CD14-positive monocyte (primary cell): ENCODE measurements at regions not wholly inside any gene's neighbourhood (a gene's known extent, or its start where the extent isn't known, plus 50 kb on each side); places are given as distances from the start of the nearest gene placed in this dataset.

Source experiments
- DNase-seq, 3 donors: peaks; one replicate each; pipeline ENCODE4 v3.0.0-alpha.2; 2011 to 2022
- H2AFZ ChIP-seq: 2 replicates; pipeline ENCODE4 v1.6.0; 2012; ENCODE audit warnings: mild to moderate bottlenecking, low read depth, low read length, inconsistent platforms; ENCODE audit not compliant: insufficient read depth, poor library complexity, severe bottlenecking
- H3K27ac ChIP-seq, 2 donors: 1 replicate in 1 of 2; 2 replicates in 1 of 2; pipeline ENCODE4 v1.5.1; 2012 to 2013; ENCODE audit warnings: low read length in 2 of 2, control low read depth in 1 of 2, inconsistent platforms in 1 of 2, low read depth in 1 of 2, mild to moderate bottlenecking in 1 of 2
- H3K27me3 ChIP-seq, 2 donors: one replicate each; pipeline versions ENCODE4 v1.6.0 to v1.6.1; 2011 to 2013; ENCODE audit warnings: low read length in 2 of 2; ENCODE audit not compliant: control insufficient read depth in 2 of 2, insufficient read depth in 2 of 2
- H3K36me3 ChIP-seq, 2 donors: replicated peaks in 1 of 2; 1 replicate in 1 of 2; 2 replicates in 1 of 2; pipeline versions ENCODE4 v1.5.1 to v1.6.1; 2012 to 2013; ENCODE audit warnings: low read length in 2 of 2, control low read depth in 1 of 2, inconsistent platforms in 1 of 2, mild to moderate bottlenecking in 1 of 2; ENCODE audit not compliant: insufficient read depth in 2 of 2, control insufficient read depth in 1 of 2
- H3K4me1 ChIP-seq, 2 donors: 1 replicate in 1 of 2; 2 replicates in 1 of 2; pipeline versions ENCODE4 v1.5.1 to v1.6.1; 2012 to 2013; ENCODE audit warnings: low read length in 2 of 2, control low read depth in 1 of 2, inconsistent platforms in 1 of 2, mild to moderate bottlenecking in 1 of 2, moderate library complexity in 1 of 2; ENCODE audit not compliant: insufficient read depth in 2 of 2, control insufficient read depth in 1 of 2
- H3K4me2 ChIP-seq: replicated peaks from 2 replicates; pipeline ENCODE3; 2012; ENCODE audit warnings: low read length, moderate library complexity, mild to moderate bottlenecking; ENCODE audit not compliant: poor library complexity, severe bottlenecking; ENCODE audit errors: extremely low read depth
- H3K4me3 ChIP-seq, 3 experiments: fragments of 200-600 bp in 1 of 3; sonication (generic) in 1 of 3; replicated peaks in 1 of 3; 1 replicate in 2 of 3; 2 replicates in 1 of 3; pipeline ENCODE4 v1.5.1; 2011 to 2013; ENCODE audit warnings: low read length in 3 of 3, mild to moderate bottlenecking in 3 of 3, control low read depth in 2 of 3, low read depth in 2 of 3, inconsistent platforms in 1 of 3, moderate library complexity in 1 of 3
- H3K79me2 ChIP-seq: 2 replicates; pipeline ENCODE4 v1.6.0; 2012; ENCODE audit warnings: mild to moderate bottlenecking, control low read depth, inconsistent platforms, low read length, moderate library complexity; ENCODE audit not compliant: insufficient read depth
- H3K9ac ChIP-seq: 2 replicates; pipeline ENCODE4 v1.6.0; 2017; ENCODE audit warnings: low read length, mild to moderate bottlenecking; ENCODE audit not compliant: insufficient read depth, poor library complexity, severe bottlenecking
- H3K9me3 ChIP-seq, 2 donors: replicated peaks in 1 of 2; 1 replicate in 1 of 2; 2 replicates in 1 of 2; pipeline versions ENCODE4 v1.5.1 to v1.6.1; 2012 to 2013; ENCODE audit warnings: low read length in 2 of 2, control low read depth in 1 of 2; ENCODE audit not compliant: control insufficient read depth in 1 of 2, insufficient read depth in 1 of 2
- H4K20me1 ChIP-seq: 2 replicates; pipeline ENCODE4 v1.6.0; 2012; ENCODE audit warnings: mild to moderate bottlenecking, low read length, control low read depth, moderate library complexity; ENCODE audit not compliant: insufficient read depth
- H3K27ac Mint-ChIP-seq, 7 donors: one replicate each; pipeline ENCODE4 v1.8.0; 2020; ENCODE audit warnings: mild to moderate bottlenecking in 7 of 7, mixed read lengths in 7 of 7, moderate library complexity in 6 of 7, inconsistent platforms in 2 of 7
- H3K27me3 Mint-ChIP-seq, 3 donors: one replicate each; pipeline ENCODE4 v1.8.0; 2021 to 2022; ENCODE audit warnings: low read depth in 3 of 3, mild to moderate bottlenecking in 3 of 3, mixed read lengths in 3 of 3, moderate library complexity in 3 of 3, inconsistent platforms in 1 of 3
- H3K36me3 Mint-ChIP-seq, 2 donors: one replicate each; pipeline ENCODE4 v1.8.0; 2020; ENCODE audit warnings: mixed read lengths in 2 of 2, inconsistent platforms in 1 of 2, mild to moderate bottlenecking in 1 of 2
- H3K4me1 Mint-ChIP-seq: one replicate; pipeline ENCODE4 v1.8.0; 2020; ENCODE audit warnings: mild to moderate bottlenecking, mixed read lengths
- H3K4me3 Mint-ChIP-seq, 2 donors: one replicate each; pipeline ENCODE4 v1.8.0; 2020; ENCODE audit warnings: mild to moderate bottlenecking in 2 of 2, mixed read lengths in 2 of 2, moderate library complexity in 1 of 2
- H3K9me3 Mint-ChIP-seq, 7 donors: one replicate each; pipeline ENCODE4 v1.8.0; 2020 to 2022; ENCODE audit warnings: mixed read lengths in 7 of 7, mild to moderate bottlenecking in 6 of 7, moderate library complexity in 6 of 7, inconsistent platforms in 2 of 7
- WGBS: methylation state at CpG from one replicate; pipeline ENCODE4 v1.1.5; 2013; ENCODE audit warnings: missing lambda C conversion rate; ENCODE audit not compliant: insufficient coverage; 5-methylcytosine and 5-hydroxymethylcytosine counted together
- intact Hi-C, 2 donors: fragments of 100-400 bp; cut with micrococcal nuclease; formaldehyde crosslinking; loops; one replicate each; pipeline versions ENCODE4 v1.15.0 to v1.15.1; 2023
- TF ChIP-seq, protein P1 (sequence below): fragments of 200-600 bp; IDR thresholded peaks from one replicate; pipeline ENCODE4 v1.8.0; 2022; ENCODE audit warnings: antibody characterized with exemption, mild to moderate bottlenecking

DNA sequence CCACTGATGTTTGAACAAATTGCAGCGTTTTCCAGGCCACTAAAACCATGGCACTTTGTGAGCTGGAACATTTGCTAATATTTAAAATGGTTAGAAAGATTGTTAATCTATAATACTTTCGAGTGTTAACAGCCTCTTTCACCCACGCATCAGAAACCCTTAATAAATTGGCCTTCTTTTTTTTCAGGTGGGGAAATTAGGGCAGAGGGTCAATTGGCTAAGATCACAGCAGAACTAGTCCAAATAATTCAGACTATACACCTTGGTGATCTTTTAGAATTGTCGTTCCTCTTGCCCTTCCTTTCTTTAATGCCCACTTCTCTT is 105.8 kb downstream of the PTCSC3 start:
- no peak overlapping the region for H3K9ac ChIP-seq
- H3K4me1 ChIP-seq, result no peaks in the 10 kb centered on the region
- Mint-ChIP-seq H3K4me3 (no peak overlapping the region), H3K4me1 (no peaks in the 10 kb centered on the region), H3K27me3 (peaks cover 3 to 4% (median 4%) of the 10 kb centered on the region in 3 donors), H3K36me3 (no peaks in the 10 kb centered on the region), H3K9me3 (peaks cover 0 to 1% (median 0%) of the 10 kb centered on the region in 7 donors), H3K27ac (no peak overlapping the region)
- no peak overlapping the region for H3K4me3 ChIP-seq
- no CpG with 5 or more reads among the region's 4 CpGs for WGBS
- DNase-seq, result no peak
- intact Hi-C loops, result no loop called here
- TF ChIP-seq, protein P1, sequence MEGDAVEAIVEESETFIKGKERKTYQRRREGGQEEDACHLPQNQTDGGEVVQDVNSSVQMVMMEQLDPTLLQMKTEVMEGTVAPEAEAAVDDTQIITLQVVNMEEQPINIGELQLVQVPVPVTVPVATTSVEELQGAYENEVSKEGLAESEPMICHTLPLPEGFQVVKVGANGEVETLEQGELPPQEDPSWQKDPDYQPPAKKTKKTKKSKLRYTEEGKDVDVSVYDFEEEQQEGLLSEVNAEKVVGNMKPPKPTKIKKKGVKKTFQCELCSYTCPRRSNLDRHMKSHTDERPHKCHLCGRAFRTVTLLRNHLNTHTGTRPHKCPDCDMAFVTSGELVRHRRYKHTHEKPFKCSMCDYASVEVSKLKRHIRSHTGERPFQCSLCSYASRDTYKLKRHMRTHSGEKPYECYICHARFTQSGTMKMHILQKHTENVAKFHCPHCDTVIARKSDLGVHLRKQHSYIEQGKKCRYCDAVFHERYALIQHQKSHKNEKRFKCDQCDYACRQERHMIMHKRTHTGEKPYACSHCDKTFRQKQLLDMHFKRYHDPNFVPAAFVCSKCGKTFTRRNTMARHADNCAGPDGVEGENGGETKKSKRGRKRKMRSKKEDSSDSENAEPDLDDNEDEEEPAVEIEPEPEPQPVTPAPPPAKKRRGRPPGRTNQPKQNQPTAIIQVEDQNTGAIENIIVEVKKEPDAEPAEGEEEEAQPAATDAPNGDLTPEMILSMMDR, result no peak
- no peak overlapping the region for H3K4me2 ChIP-seq
- H3K9me3 ChIP-seq, result no peaks in the 10 kb centered on the region
- no peak overlapping the region for H3K27ac ChIP-seq
- no peaks in the 10 kb centered on the region for H3K79me2 ChIP-seq
- no peaks in the 10 kb centered on the region for H3K27me3 ChIP-seq
- no peaks in the 10 kb centered on the region for H3K36me3 ChIP-seq
- H4K20me1 ChIP-seq, result no peaks in the 10 kb centered on the region
- H2AFZ ChIP-seq, result no peak overlapping the region

DNA sequence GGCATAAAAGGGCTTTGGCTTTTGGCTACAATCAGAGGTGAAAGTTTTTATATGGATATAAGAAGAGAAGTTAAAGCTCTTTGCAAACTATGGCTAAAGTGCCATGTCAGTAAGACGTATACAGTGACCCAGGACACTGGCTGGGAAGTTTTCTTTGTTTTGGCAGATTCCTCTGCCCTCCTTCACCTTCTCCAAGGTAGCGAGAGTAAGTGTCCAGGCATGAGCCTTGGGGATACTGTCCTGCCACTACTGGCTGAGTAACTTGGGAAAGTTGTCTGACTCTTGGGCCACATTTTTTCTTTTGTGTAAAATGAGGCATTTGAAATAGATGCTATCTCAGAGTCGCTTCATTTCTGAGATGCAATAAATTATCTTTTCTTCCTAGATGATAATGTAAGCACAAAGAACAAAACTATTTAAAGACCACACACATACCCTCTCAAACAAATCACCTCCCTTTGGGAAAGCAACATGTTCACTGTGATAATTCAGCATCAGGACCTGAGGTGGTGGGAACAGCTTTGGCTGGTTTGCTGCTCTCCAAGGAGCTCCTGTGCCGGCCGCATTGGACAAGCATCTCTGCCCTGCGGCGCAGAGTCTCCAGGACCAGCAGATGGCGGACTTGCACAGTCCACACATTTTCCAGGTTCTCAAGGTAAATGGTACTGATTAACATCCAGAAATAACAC is 106.3 kb downstream of the PTCSC3 start:
- Histone ChIP-seq H4K20me1 (no peaks in the 10 kb centered on the region), H3K4me1 (no peaks in the 10 kb centered on the region), H3K4me3 (no peak overlapping the region), H3K27me3 (no peaks in the 10 kb centered on the region), H3K4me2 (no peak overlapping the region), H3K27ac (no peak overlapping the region), H3K9me3 (no peaks in the 10 kb centered on the region), H3K79me2 (no peaks in the 10 kb centered on the region), H3K36me3 (no peaks in the 10 kb centered on the region), H2AFZ (no peak overlapping the region), H3K9ac (no peak overlapping the region)
- Mint-ChIP-seq H3K36me3 (no peaks in the 10 kb centered on the region), H3K27ac (no peak overlapping the region), H3K27me3 (peaks cover 3 to 4% (median 4%) of the 10 kb centered on the region in 3 donors), H3K9me3 (peaks cover 0 to 1% (median 0%) of the 10 kb centered on the region in 7 donors), H3K4me3 (no peak overlapping the region), H3K4me1 (no peaks in the 10 kb centered on the region)
- TF ChIP-seq, protein P1, result no peak
- 4% methylated on average over 4 of the region's 8 CpGs for WGBS
- DNase-seq, result no peak
- intact Hi-C loops, result no loop called here
